Left lung (tissue), 4 donors: ENCODE measurements at regions not wholly inside any gene's neighbourhood (a gene's known extent, or its start where the extent isn't known, plus 50 kb on each side); places are given as distances from the start of the nearest gene placed in this dataset.
"Not testable (repeated sequence)": the region's sequence is repeated elsewhere in the genome, so short reads cannot be mapped to it uniquely, and the experiment has no call there.

Experiments used
- ATAC-seq: fragments of 200-7000 bp; cut with Tn5 transposase; one replicate; pipeline ENCODE4 v1.9.1; 2020; ENCODE audit warnings: moderate library complexity
- DNase-seq, 4 donors: peaks; one replicate each; pipeline ENCODE4 v3.0.0-alpha.2; 2013 to 2020
- H3K27ac ChIP-seq, 2 donors: fragments of 200-600 bp; sonication (generic) in 1 of 2; one replicate each; pipeline versions ENCODE4 v1.5.0 to v1.8.0; 2020 to 2021
- H3K27me3 ChIP-seq, 2 donors: fragments of 200-600 bp; sonication (generic) in 1 of 2; one replicate each; pipeline versions ENCODE4 v1.5.0 to v1.8.0; 2020 to 2021
- H3K36me3 ChIP-seq, 2 donors: fragments of 200-600 bp; sonication (generic) in 1 of 2; one replicate each; pipeline versions ENCODE4 v1.5.0 to v1.8.0; 2020 to 2021
- H3K4me1 ChIP-seq, 2 donors: fragments of 200-600 bp; one replicate each; pipeline ENCODE4 v1.8.0; 2021
- H3K4me3 ChIP-seq, 2 donors: fragments of 200-600 bp; sonication (generic) in 1 of 2; one replicate each; pipeline versions ENCODE4 v1.5.0 to v1.8.0; 2020 to 2021; ENCODE audit warnings: mild to moderate bottlenecking in 1 of 2
- H3K9me3 ChIP-seq, 2 donors: fragments of 200-600 bp; sonication (generic) in 1 of 2; one replicate each; pipeline versions ENCODE4 v1.5.0 to v1.8.0; 2020 to 2021
- intact Hi-C, 2 donors: fragments of 100-400 bp; cut with DNase I; formaldehyde crosslinking; loops; one replicate each; pipeline versions ENCODE4 v1.11.2 to v1.14.2; 2022
- TF ChIP-seq, protein P1 (sequence below), 2 donors: fragments of 200-600 bp; sonication (generic) in 1 of 2; IDR thresholded peaks; one replicate each; pipeline versions ENCODE4 v1.5.0 to v1.8.0; 2021; ENCODE audit warnings: antibody characterized with exemption in 2 of 2
- donor health status: DM: no; HTN: yes; CAD: no.
- donor health status: DM: no; HTN: no; CAD: no.

GRCh38 chrY:7588176-7588575 is 676.6 kb upstream of the AMELY start:
- H3K27ac ChIP-seq, H3K4me3 ChIP-seq, DNase-seq, intact Hi-C loops, H3K9me3 ChIP-seq, H3K36me3 ChIP-seq, H3K27me3 ChIP-seq, ATAC-seq, H3K4me1 ChIP-seq: not testable (repeated sequence)

DNA sequence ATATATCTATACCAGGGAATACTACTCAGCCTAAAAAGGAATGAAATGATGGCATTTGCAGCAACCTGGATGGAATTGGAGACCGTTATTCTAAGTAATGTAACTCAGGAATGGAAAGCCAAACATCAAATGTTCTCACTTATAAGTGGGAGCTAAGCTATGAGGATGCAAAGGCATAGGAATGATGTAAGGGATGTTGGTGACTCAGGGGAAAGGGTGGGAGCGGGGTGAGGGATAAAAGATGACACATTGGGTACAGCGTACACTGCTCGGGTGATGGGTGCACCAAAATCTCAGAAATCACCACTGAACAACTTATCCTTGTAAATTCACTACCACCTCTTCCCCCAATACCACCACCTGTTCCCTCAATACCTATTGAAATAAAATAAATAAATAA is 651.0 kb upstream of the AMELY start:
- no peak overlapping the region for H3K4me3 ChIP-seq
- DNase-seq: no peak
- intact Hi-C loops: no loop called here
- no peaks in the 10 kb centered on the region for H3K36me3 ChIP-seq
- no peaks in the 10 kb centered on the region for H3K27me3 ChIP-seq
- H3K4me1 ChIP-seq: no peaks in the 10 kb centered on the region
- no peak overlapping the region for H3K27ac ChIP-seq
- ATAC-seq: no peak
- no peaks in the 10 kb centered on the region for H3K9me3 ChIP-seq
- TF ChIP-seq, protein P1, sequence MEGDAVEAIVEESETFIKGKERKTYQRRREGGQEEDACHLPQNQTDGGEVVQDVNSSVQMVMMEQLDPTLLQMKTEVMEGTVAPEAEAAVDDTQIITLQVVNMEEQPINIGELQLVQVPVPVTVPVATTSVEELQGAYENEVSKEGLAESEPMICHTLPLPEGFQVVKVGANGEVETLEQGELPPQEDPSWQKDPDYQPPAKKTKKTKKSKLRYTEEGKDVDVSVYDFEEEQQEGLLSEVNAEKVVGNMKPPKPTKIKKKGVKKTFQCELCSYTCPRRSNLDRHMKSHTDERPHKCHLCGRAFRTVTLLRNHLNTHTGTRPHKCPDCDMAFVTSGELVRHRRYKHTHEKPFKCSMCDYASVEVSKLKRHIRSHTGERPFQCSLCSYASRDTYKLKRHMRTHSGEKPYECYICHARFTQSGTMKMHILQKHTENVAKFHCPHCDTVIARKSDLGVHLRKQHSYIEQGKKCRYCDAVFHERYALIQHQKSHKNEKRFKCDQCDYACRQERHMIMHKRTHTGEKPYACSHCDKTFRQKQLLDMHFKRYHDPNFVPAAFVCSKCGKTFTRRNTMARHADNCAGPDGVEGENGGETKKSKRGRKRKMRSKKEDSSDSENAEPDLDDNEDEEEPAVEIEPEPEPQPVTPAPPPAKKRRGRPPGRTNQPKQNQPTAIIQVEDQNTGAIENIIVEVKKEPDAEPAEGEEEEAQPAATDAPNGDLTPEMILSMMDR (IDR thresholded peaks at IDR 0.05): no peak

DNA sequence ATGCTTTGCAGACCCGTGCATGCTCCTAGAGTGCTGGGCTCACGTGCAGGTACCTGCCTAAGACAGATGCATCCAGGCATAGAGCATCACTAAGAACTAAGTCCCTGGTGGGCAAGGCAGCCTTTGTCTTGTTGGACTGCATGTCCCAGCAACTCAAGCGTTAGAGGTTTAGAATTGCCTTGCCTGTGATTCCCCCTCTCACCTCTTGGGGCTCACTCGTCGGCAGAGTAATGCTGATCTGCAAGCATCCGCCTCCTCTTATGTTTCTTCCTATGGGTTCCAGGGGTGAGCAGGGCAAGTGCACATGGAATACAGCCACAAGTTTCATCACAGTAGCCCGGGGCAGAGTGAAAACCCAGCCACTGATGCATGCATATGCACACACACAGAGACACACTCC is 646.1 kb upstream of the AMELY start:
- intact Hi-C loops: no loop called here
- Histone ChIP-seq H3K4me1 (no peaks in the 10 kb centered on the region), H3K36me3 (no peaks in the 10 kb centered on the region), H3K4me3 (no peak overlapping the region), H3K27me3 (no peaks in the 10 kb centered on the region), H3K27ac (no peak overlapping the region), H3K9me3 (no peaks in the 10 kb centered on the region)
- ATAC-seq (no peak), DNase-seq (no peak)
- TF ChIP-seq, protein P1 (IDR thresholded peaks at IDR 0.05): no peak

- Histone ChIP-seq H3K36me3 (no peaks in the 10 kb centered on the region), H3K27me3 (no peaks in the 10 kb centered on the region), H3K27ac (no peak overlapping the region), H3K4me1 (no peaks in the 10 kb centered on the region), H3K4me3 (no peak overlapping the region), H3K9me3 (no peaks in the 10 kb centered on the region)
- DNase-seq (no peak), ATAC-seq (no peak)
- TF ChIP-seq, protein P1 (IDR thresholded peaks at IDR 0.05): no peak
- intact Hi-C loops: no loop called here
Observed at GRCh38 chrY:7555006-7555405, 643.5 kb upstream of the AMELY start.

DNA sequence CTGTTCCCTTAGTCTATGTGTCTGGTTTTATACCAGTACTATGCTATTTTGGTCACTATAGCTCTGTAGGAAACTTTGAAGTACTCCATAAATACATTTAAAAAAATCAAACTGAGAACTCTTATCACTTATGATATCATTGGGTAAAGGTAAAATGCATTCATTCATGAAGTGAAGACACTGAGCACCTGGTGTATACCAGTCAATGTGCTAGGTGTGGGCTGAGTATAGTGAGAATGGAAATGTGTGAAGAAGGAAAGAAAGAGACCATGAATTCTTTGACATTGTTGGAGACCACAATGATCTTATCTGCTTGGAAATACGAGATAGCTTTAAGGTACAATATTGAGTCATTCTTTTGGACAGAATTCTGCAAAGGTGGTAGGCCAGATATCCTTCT is 633.5 kb upstream of the AMELY start:
- no peaks in the 10 kb centered on the region for H3K27me3 ChIP-seq
- H3K4me3 ChIP-seq: no peak overlapping the region
- ATAC-seq (no peak), DNase-seq (no peak)
- H3K9me3 ChIP-seq: no peaks in the 10 kb centered on the region
- H3K4me1 ChIP-seq: no peaks in the 10 kb centered on the region
- intact Hi-C loops: no loop called here
- no peaks in the 10 kb centered on the region for H3K36me3 ChIP-seq
- no peak overlapping the region for H3K27ac ChIP-seq
- TF ChIP-seq, protein P1 (IDR thresholded peaks at IDR 0.05): no peak

- ATAC-seq (no peak), DNase-seq (no peak)
- Histone ChIP-seq H3K27ac (no peak overlapping the region), H3K36me3 (no peaks in the 10 kb centered on the region), H3K4me1 (no peaks in the 10 kb centered on the region), H3K27me3 (no peaks in the 10 kb centered on the region), H3K4me3 (no peak overlapping the region), H3K9me3 (no peaks in the 10 kb centered on the region)
- intact Hi-C loops: no loop called here
- TF ChIP-seq, protein P1 (IDR thresholded peaks at IDR 0.05): no peak
Observed at GRCh38 chrY:7544172-7544770, 632.7 kb upstream of the AMELY start.
